GM12891 (cell line): ENCODE measurements at regions not wholly inside any gene's neighbourhood (a gene's known extent, or its start where the extent isn't known, plus 50 kb on each side); places are given as distances from the start of the nearest gene placed in this dataset.

Experiments
- POLR2A ChIP-seq: IDR thresholded peaks from 2 replicates; pipeline ENCODE4 v1.6.1; 2011; ENCODE audit warnings: low read depth, low read length, control low read depth
- POLR2AphosphoS5 ChIP-seq: IDR thresholded peaks from 2 replicates; pipeline ENCODE4 v1.6.1; 2011; ENCODE audit warnings: low read depth, low read length, control low read depth
- POU2F2 ChIP-seq: IDR thresholded peaks from 2 replicates; pipeline ENCODE4 v1.6.1; 2011; ENCODE audit warnings: low read depth, mild to moderate bottlenecking, control low read depth, low read length, moderate library complexity
- SPI1 ChIP-seq: IDR thresholded peaks from 2 replicates; pipeline ENCODE4 v1.6.1; 2011; ENCODE audit warnings: low read depth, low read length, control low read depth
- TAF1 ChIP-seq: IDR thresholded peaks from 2 replicates; pipeline ENCODE4 v1.6.1; 2011; ENCODE audit warnings: low read depth, low read length, control low read depth

GRCh38 chr1:178599087-178599486 is 86.2 kb downstream of the TEX35 start:
- TF ChIP-seq POLR2A (no peak), POLR2AphosphoS5 (no peak), SPI1 (peak; percentile 64; the same call in 1 of the 2 replicates), POU2F2 (no peak), TAF1 (no peak)
